ENCODE measurements at regions not wholly inside any gene's neighbourhood (a gene's known extent, or its start where the extent isn't known, plus 50 kb on each side); places are given as distances from the start of the nearest gene placed in this dataset.
"Not testable (repeated sequence)": the region's sequence is repeated elsewhere in the genome, so short reads cannot be mapped to it uniquely, and the experiment has no call there.

- not testable (repeated sequence) for DNase-seq
These were observed 130.5 kb upstream of the ZNF469 start for GRCh38 chr16:88252057-88252794.

- DNase-seq, result not testable (repeated sequence)
These were observed 124.6 kb upstream of the ZNF469 start for GRCh38 chr16:88258141-88258540.

GRCh38 chr16:88258764-88259525, 123.8 kb upstream of the ZNF469 start:
- not testable (repeated sequence) for DNase-seq

GRCh38 chr16:88259538-88259937, 123.2 kb upstream of the ZNF469 start:
- not testable (repeated sequence) for DNase-seq

- DNase-seq, result not testable (repeated sequence)
These were observed 122.6 kb upstream of the ZNF469 start for GRCh38 chr16:88260146-88260545.

GRCh38 chr16:88260881-88261665, 121.7 kb upstream of the ZNF469 start:
- not testable (repeated sequence) for DNase-seq

GRCh38 chr16:88261814-88262605, 120.7 kb upstream of the ZNF469 start:
- DNase-seq, result not testable (repeated sequence)

- not testable (repeated sequence) for DNase-seq
These were observed 119.7 kb upstream of the ZNF469 start for GRCh38 chr16:88262858-88263563.

GRCh38 chr16:88263681-88264287, 119.0 kb upstream of the ZNF469 start:
- DNase-seq, result not testable (repeated sequence)

- peak; percentile 31 to 87 for DNase-seq
These were observed 118.0 kb upstream of the ZNF469 start for GRCh38 chr16:88264641-88265285.

- peak; percentile 37 to 63 for DNase-seq
These were observed 117.3 kb upstream of the ZNF469 start for GRCh38 chr16:88265286-88265938.

GRCh38 chr16:88266036-88266435, 116.7 kb upstream of the ZNF469 start:
- not testable (repeated sequence) for DNase-seq

GRCh38 chr16:88266935-88267551, 115.7 kb upstream of the ZNF469 start:
- not testable (repeated sequence) for DNase-seq

GRCh38 chr16:88268186-88268970, 114.4 kb upstream of the ZNF469 start:
- not testable (repeated sequence) for DNase-seq

GRCh38 chr16:88270171-88270790, 112.5 kb upstream of the ZNF469 start:
- DNase-seq, result not testable (repeated sequence)

GRCh38 chr16:88271296-88271695, 111.5 kb upstream of the ZNF469 start:
- not testable (repeated sequence) for DNase-seq

- not testable (repeated sequence) for DNase-seq
These were observed 111.0 kb upstream of the ZNF469 start for GRCh38 chr16:88271776-88272175.

- DNase-seq, result not testable (repeated sequence)
These were observed 110.3 kb upstream of the ZNF469 start for GRCh38 chr16:88272437-88272836.

Data from CD4-positive, alpha-beta T cell treated with Interleukin-1 beta for 1 hour (primary cell).